IPS-18a (cell line): ENCODE measurements at regions not wholly inside any gene's neighbourhood (a gene's known extent, or its start where the extent isn't known, plus 50 kb on each side); places are given as distances from the start of the nearest gene placed in this dataset.

Experiments
- H3K27ac ChIP-seq: one replicate; pipeline ENCODE4 v1.5.1; 2013; ENCODE audit warnings: low read length
- H3K27me3 ChIP-seq: one replicate; pipeline ENCODE4 v1.6.1; 2013; ENCODE audit warnings: mild to moderate bottlenecking, low read length; ENCODE audit not compliant: control insufficient read depth, insufficient read depth
- H3K36me3 ChIP-seq: one replicate; pipeline ENCODE4 v1.6.1; 2013; ENCODE audit warnings: low read depth, low read length; ENCODE audit not compliant: control insufficient read depth
- H3K4me1 ChIP-seq: one replicate; pipeline ENCODE4 v1.6.1; 2013; ENCODE audit warnings: low read depth, low read length; ENCODE audit not compliant: control insufficient read depth
- H3K4me3 ChIP-seq: one replicate; pipeline ENCODE4 v1.5.1; 2013; ENCODE audit warnings: low read length
- H3K9ac ChIP-seq: one replicate; pipeline ENCODE4 v1.6.1; 2013; ENCODE audit warnings: mild to moderate bottlenecking, low read length, moderate library complexity
- H3K9me3 ChIP-seq: one replicate; pipeline ENCODE4 v1.6.1; 2013; ENCODE audit warnings: low read depth, low read length; ENCODE audit not compliant: control insufficient read depth

- Histone ChIP-seq H3K4me3 (no peak overlapping the region), H3K27ac (no peak overlapping the region), H3K9me3 (no peaks in the 10 kb centered on the region), H3K4me1 (no peaks in the 10 kb centered on the region), H3K36me3 (no peaks in the 10 kb centered on the region), H3K27me3 (no peaks in the 10 kb centered on the region), H3K9ac (no peak overlapping the region)
Measured at GRCh38 chr13:88086577-88086976, 415.4 kb downstream of the SLITRK5 start.

GRCh38 chr13:88097541-88097940, 426.4 kb downstream of the SLITRK5 start:
- Histone ChIP-seq H3K27me3 (no peaks in the 10 kb centered on the region), H3K9me3 (no peaks in the 10 kb centered on the region), H3K4me3 (no peak overlapping the region), H3K27ac (no peak overlapping the region), H3K4me1 (no peaks in the 10 kb centered on the region), H3K9ac (no peak overlapping the region), H3K36me3 (no peaks in the 10 kb centered on the region)

GRCh38 chr13:88103824-88104223, 432.7 kb downstream of the SLITRK5 start:
- Histone ChIP-seq H3K4me3 (no peak overlapping the region), H3K36me3 (no peaks in the 10 kb centered on the region), H3K27me3 (no peaks in the 10 kb centered on the region), H3K9ac (no peak overlapping the region), H3K27ac (no peak overlapping the region), H3K9me3 (no peaks in the 10 kb centered on the region), H3K4me1 (no peaks in the 10 kb centered on the region)

- Histone ChIP-seq H3K36me3 (no peaks in the 10 kb centered on the region), H3K4me1 (no peaks in the 10 kb centered on the region), H3K27me3 (no peaks in the 10 kb centered on the region)
Measured at GRCh38 chr13:88104576-88104975, 433.4 kb downstream of the SLITRK5 start.

GRCh38 chr13:88107570-88107969, 436.4 kb downstream of the SLITRK5 start:
- Histone ChIP-seq H3K36me3 (no peaks in the 10 kb centered on the region), H3K9me3 (no peaks in the 10 kb centered on the region), H3K27ac (no peak overlapping the region), H3K4me1 (no peaks in the 10 kb centered on the region), H3K9ac (no peak overlapping the region), H3K4me3 (no peak overlapping the region), H3K27me3 (no peaks in the 10 kb centered on the region)

More at GRCh38 chr13:88104576-88104975, 433.4 kb downstream of the SLITRK5 start:
- no peaks in the 10 kb centered on the region for H3K9me3 ChIP-seq
- no peak overlapping the region for H3K9ac ChIP-seq
- no peak overlapping the region for H3K4me3 ChIP-seq
- no peak overlapping the region for H3K27ac ChIP-seq

- H3K27me3 ChIP-seq: no peaks in the 10 kb centered on the region
- no peaks in the 10 kb centered on the region for H3K36me3 ChIP-seq
- no peak overlapping the region for H3K4me3 ChIP-seq
- no peaks in the 10 kb centered on the region for H3K4me1 ChIP-seq
- H3K27ac ChIP-seq: no peak overlapping the region
- no peaks in the 10 kb centered on the region for H3K9me3 ChIP-seq
- no peak overlapping the region for H3K9ac ChIP-seq
Measured at GRCh38 chr13:88112526-88112925, 441.4 kb downstream of the SLITRK5 start.

GRCh38 chr13:88115976-88116375, 444.8 kb downstream of the SLITRK5 start:
- no peaks in the 10 kb centered on the region for H3K9me3 ChIP-seq
- no peaks in the 10 kb centered on the region for H3K27me3 ChIP-seq
- H3K4me1 ChIP-seq: no peaks in the 10 kb centered on the region
- no peaks in the 10 kb centered on the region for H3K36me3 ChIP-seq
- H3K9ac ChIP-seq: no peak overlapping the region
- H3K4me3 ChIP-seq: no peak overlapping the region
- H3K27ac ChIP-seq: no peak overlapping the region

- Histone ChIP-seq H3K9ac (no peak overlapping the region), H3K27ac (no peak overlapping the region), H3K4me3 (no peak overlapping the region), H3K36me3 (no peaks in the 10 kb centered on the region), H3K27me3 (no peaks in the 10 kb centered on the region), H3K9me3 (no peaks in the 10 kb centered on the region), H3K4me1 (peaks cover 2% of the 10 kb centered on the region)
Measured at GRCh38 chr13:88118952-88119351, 447.8 kb downstream of the SLITRK5 start.

- H3K36me3 ChIP-seq: no peaks in the 10 kb centered on the region
- no peak overlapping the region for H3K9ac ChIP-seq
- H3K4me3 ChIP-seq: no peak overlapping the region
- H3K27me3 ChIP-seq: no peaks in the 10 kb centered on the region
- no peak overlapping the region for H3K27ac ChIP-seq
- H3K4me1 ChIP-seq: peaks cover 11% of the 10 kb centered on the region
- H3K9me3 ChIP-seq: no peaks in the 10 kb centered on the region
Measured at GRCh38 chr13:88124142-88124541, 453.0 kb downstream of the SLITRK5 start.

GRCh38 chr13:88125055-88125454, 453.9 kb downstream of the SLITRK5 start:
- H3K36me3 ChIP-seq: no peaks in the 10 kb centered on the region
- H3K9ac ChIP-seq: no peak overlapping the region
- no peak overlapping the region for H3K27ac ChIP-seq
- peaks cover 11% of the 10 kb centered on the region for H3K4me1 ChIP-seq
- no peaks in the 10 kb centered on the region for H3K27me3 ChIP-seq
- H3K4me3 ChIP-seq: no peak overlapping the region
- no peaks in the 10 kb centered on the region for H3K9me3 ChIP-seq

- Histone ChIP-seq H3K27me3 (no peaks in the 10 kb centered on the region), H3K9ac (no peak overlapping the region)
Measured at GRCh38 chr13:88136098-88136790, 465.1 kb downstream of the SLITRK5 start.

GRCh38 chr13:88142653-88143052, 471.5 kb downstream of the SLITRK5 start:
- no peaks in the 10 kb centered on the region for H3K9me3 ChIP-seq
- H3K27me3 ChIP-seq: no peaks in the 10 kb centered on the region
- H3K36me3 ChIP-seq: no peaks in the 10 kb centered on the region
- H3K9ac ChIP-seq: no peak overlapping the region
- H3K4me3 ChIP-seq: no peak overlapping the region
- H3K4me1 ChIP-seq: no peaks in the 10 kb centered on the region
- no peak overlapping the region for H3K27ac ChIP-seq

More at GRCh38 chr13:88136098-88136790, 465.1 kb downstream of the SLITRK5 start:
- no peaks in the 10 kb centered on the region for H3K36me3 ChIP-seq
- H3K9me3 ChIP-seq: no peaks in the 10 kb centered on the region
- H3K4me3 ChIP-seq: no peak overlapping the region
- H3K4me1 ChIP-seq: no peaks in the 10 kb centered on the region
- no peak overlapping the region for H3K27ac ChIP-seq
